ENCODE measurements at regions not wholly inside any gene's neighbourhood (a gene's known extent, or its start where the extent isn't known, plus 50 kb on each side); places are given as distances from the start of the nearest gene placed in this dataset.
"Not testable (repeated sequence)": the region's sequence is repeated elsewhere in the genome, so short reads cannot be mapped to it uniquely, and the experiment has no call there.

DNA sequence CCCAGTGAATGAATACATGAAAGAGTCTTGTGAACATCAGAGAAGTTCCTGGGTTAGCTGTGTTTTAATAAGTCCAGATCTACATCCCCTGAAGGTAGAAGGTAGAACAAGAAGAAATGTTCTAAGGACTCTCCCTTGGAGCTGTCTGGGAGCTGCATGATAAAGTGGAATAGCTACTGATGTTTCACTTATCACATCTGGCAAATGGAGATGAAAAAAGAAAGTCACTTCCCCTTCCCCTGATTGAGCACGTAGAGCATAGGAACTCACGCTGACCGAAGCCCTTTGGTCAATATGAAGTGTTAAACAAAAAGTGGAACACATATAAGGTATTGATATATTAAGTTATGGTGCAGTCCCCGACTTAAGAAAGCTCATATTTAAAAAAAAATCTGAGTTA lies 53.2 kb upstream of the PARP1 start:
- no peak for TF ChIP-seq CTCF (IDR thresholded peaks at IDR 0.05; ENCODE audit: low read depth, low read length, missing control alignments)
- no peak for DNase-seq (ENCODE audit: low read depth)
- in situ Hi-C loops (cut with HindIII; ENCODE audit: low sequenced_read_pairs), result loop anchor here (5.0 kb wide), 1 partner anchor 36 kb away; no protein-coding TSS in a partner anchor
- no peak overlapping the region for H3K4me3 ChIP-seq (ENCODE audit: low read depth, low read length)

DNA sequence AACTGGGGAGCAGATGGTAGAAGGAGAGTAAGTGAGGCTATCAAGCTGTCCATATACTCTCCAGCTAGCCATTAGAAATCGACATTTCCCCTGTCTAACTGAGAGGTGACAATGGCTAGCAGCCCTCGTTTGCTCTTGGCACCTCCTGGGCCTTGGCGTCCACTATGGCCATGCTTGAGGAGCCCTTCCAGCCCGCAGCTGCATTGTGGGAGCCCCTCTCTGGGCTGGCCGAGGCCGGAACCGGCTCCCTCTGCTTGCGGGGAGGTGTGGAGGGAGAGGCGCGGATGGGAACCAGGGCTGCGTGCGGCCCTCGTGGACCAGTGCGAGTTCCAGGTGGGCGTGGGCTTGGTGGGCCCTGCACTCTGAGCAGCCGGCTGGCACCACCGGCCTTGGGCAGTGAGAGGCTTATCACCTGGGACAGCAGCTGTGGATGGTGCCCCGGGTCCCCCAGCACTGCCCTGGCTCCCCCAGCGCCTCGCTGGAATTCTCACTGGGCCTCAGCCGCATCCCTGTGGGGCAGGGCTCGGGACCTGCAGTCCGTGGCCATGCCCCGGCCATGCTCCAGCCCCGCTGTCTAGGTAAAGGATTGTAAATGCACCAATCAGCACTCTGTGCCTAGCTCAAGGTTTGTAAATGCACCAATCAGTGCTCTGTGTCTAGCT lies 56.2 kb upstream of the PARP1 start:
- DNase-seq (ENCODE audit: low read depth), result no peak
- TF ChIP-seq CTCF (IDR thresholded peaks at IDR 0.05; ENCODE audit: low read depth, low read length, missing control alignments), result no peak
- in situ Hi-C loops (cut with HindIII; ENCODE audit: low sequenced_read_pairs), result loop anchor here (5.0 kb wide), 1 partner anchor 33 kb away; no protein-coding TSS in a partner anchor
- no peak overlapping the region for H3K4me3 ChIP-seq (ENCODE audit: low read depth, low read length)

DNA sequence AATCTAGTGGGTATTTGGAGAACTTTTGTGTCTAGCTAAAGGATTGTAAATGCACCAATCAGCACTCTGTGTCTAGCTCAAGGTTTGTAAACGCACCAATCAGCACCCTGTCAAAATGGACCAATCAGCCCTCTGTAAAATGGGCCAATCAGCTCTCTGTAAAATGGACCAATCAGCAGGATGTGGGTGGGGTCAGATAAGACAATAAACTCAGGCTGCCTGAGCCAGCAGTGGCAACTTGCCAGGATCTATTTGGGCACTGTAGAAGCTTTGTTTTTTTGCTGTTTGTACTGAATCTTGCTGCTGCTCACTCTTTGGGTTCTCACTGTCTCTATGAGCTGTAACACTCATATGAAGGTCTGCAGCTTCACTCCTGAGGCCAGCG lies 56.7 kb upstream of the PARP1 start:
- not testable (repeated sequence) for H3K4me3 ChIP-seq (ENCODE audit: low read depth, low read length); DNase-seq (ENCODE audit: low read depth)
- in situ Hi-C loops (cut with HindIII; ENCODE audit: low sequenced_read_pairs), result loop anchor here (5.0 kb wide), 1 partner anchor 33 kb away; no protein-coding TSS in a partner anchor

GRCh38 chr1:226466296-226466695 lies 58.4 kb upstream of the PARP1 start:
- TF ChIP-seq CTCF (IDR thresholded peaks at IDR 0.05; ENCODE audit: low read depth, low read length, missing control alignments), result no peak
- no peak overlapping the region for H3K4me3 ChIP-seq (ENCODE audit: low read depth, low read length)
- in situ Hi-C loops (cut with HindIII; ENCODE audit: low sequenced_read_pairs), result no loop called here
- no peak for DNase-seq (ENCODE audit: low read depth)

- TF ChIP-seq CTCF (IDR thresholded peaks at IDR 0.05; ENCODE audit: low read depth, low read length, missing control alignments), result no peak
- no peak overlapping the region for H3K4me3 ChIP-seq (ENCODE audit: low read depth, low read length)
- no peak for DNase-seq (ENCODE audit: low read depth)
- in situ Hi-C loops (cut with HindIII; ENCODE audit: low sequenced_read_pairs), result no loop called here
These were observed 59.5 kb upstream of the PARP1 start for GRCh38 chr1:226467443-226467842.

- no peak overlapping the region for H3K4me3 ChIP-seq (ENCODE audit: low read depth, low read length)
- DNase-seq (ENCODE audit: low read depth), result no peak
- no peak for TF ChIP-seq CTCF (IDR thresholded peaks at IDR 0.05; ENCODE audit: low read depth, low read length, missing control alignments)
- in situ Hi-C loops (cut with HindIII; ENCODE audit: low sequenced_read_pairs), result no loop called here
These were observed 63.3 kb upstream of the PARP1 start for GRCh38 chr1:226470921-226471866.

GRCh38 chr1:226473325-226473724 lies 65.4 kb upstream of the PARP1 start:
- DNase-seq (ENCODE audit: low read depth), result no peak
- no peak overlapping the region for H3K4me3 ChIP-seq (ENCODE audit: low read depth, low read length)
- no peak for TF ChIP-seq CTCF (IDR thresholded peaks at IDR 0.05; ENCODE audit: low read depth, low read length, missing control alignments)
- in situ Hi-C loops (cut with HindIII; ENCODE audit: low sequenced_read_pairs), result no loop called here

Measured in astrocyte of the cerebellum (primary cell).